DMS153 (cell line): ENCODE measurements at regions not wholly inside any gene's neighbourhood (a gene's known extent, or its start where the extent isn't known, plus 50 kb on each side); places are given as distances from the start of the nearest gene placed in this dataset.
"Not testable (repeated sequence)": the region's sequence is repeated elsewhere in the genome, so short reads cannot be mapped to it uniquely, and the experiment has no call there.

ENCODE experiments used
- DNase-seq: peaks from one replicate; lab custom pipeline; 2025; lab: John Stamatoyannopoulos, UW

GRCh38 chr11:15841931-15842740 is 514.2 kb downstream of the SOX6 start:
- DNase-seq: peak; percentile 29

- peak; percentile 90 for DNase-seq
These were observed 513.0 kb downstream of the SOX6 start for GRCh38 chr11:15843309-15843872.

DNA sequence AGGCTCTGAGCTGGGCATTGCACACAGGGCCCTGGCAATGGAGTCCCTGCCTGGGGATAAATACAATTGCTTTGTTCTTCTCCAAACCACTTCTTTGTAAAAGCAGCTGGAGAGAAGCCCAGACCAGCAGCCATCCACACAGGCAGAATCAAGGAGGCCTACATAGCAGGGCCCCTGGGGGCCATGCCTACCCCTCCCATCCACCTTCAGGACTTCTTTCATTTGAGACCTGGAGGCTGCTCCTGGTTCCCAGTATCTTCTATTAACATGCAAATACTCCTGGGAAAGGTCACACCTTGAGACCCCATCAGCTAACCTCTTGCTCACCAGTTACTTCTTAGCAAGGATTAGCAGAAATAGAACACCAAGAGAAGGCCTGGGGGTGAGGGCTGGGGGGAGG is 511.1 kb downstream of the SOX6 start:
- peak; percentile 24 for DNase-seq

DNA sequence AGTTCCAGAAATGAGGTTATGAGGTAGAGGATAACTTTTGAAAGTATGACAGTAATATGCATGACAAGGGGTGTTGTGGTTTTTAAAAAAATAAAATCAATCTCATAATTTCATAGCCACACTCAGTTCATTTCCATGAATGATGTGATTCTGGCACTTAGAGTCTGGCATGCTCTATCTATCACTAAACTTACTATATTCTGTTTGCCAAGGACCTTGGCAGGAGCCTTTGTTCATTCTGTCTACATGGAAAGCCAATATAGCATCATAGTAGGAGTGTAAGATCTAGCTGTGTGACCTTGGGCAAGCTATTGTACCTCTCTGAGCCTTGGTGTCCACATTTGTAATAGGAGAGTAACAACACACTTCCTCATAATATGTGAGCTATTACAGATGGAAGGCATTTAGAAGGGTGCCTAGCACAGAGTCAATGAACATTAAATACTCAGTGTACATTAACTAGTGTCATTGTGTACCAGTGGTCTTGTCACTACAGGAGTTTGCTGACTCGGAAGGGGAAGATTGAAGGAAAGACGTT is 507.6 kb downstream of the SOX6 start:
- no peak for DNase-seq

- no peak for DNase-seq
These were observed 507.1 kb downstream of the SOX6 start for GRCh38 chr11:15849257-15849656.

DNA sequence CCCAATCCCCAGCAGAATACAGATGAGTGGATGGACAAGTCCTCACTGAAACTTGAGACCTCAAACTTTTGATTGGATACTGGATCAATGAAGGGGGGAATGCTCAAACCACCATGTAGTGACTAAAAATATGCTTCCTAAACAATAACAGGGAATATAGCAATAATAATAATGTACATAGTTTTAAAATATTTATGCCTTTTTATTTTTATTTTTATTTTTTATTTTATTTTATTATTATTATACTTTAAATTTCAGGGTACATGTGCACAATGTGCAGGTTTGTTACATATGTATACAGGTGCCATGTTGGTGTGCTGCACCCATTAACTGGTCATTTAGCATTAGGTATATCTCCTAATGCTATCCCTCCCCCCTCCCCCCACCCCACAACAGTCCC is 506.0 kb downstream of the SOX6 start:
- DNase-seq: not testable (repeated sequence)

- no peak for DNase-seq
These were observed 505.3 kb downstream of the SOX6 start for GRCh38 chr11:15851051-15851498.

DNA sequence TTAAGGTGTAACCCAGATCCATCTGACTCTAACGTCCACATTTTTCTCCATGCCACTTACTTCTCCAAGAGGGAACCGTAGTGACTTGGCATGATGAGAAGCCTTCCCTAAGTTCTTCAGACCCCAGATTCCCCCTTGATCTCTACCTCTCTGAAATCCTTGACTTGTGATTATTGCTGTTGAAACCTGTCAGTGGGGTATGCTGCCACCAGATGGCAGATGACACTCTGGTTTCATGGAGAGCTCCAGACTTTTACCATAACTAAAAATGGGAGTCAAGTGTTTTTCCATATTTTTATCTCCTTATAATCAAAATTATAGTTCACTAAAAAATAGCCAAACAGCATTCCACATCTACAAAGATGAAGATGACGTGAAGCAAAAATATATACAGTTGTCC is 504.2 kb downstream of the SOX6 start:
- no peak for DNase-seq

DNA sequence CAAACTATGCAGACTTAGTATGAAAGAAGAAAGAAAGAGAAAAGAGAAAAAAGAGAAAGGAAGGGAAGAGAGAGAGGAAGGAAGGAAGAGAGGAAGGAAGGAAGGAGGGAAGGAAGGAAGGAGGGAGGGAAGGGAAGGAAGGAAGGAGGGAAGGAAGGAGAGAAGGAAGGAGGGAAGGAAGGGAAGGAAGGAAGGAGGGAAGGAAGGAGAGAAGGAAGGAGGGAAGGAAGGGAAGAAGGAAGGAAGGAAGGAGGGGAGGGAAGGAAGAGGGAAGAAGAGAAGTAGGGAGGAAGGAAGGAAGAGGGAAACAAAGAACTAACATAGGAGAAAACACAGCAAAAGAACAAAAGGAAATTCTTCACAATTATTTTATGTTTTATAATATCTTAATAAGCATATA is 502.1 kb downstream of the SOX6 start:
- DNase-seq: no peak

- DNase-seq: no peak
These were observed 497.5 kb downstream of the SOX6 start for GRCh38 chr11:15858881-15859280.

GRCh38 chr11:15859411-15859810 is 496.9 kb downstream of the SOX6 start:
- DNase-seq: no peak

DNA sequence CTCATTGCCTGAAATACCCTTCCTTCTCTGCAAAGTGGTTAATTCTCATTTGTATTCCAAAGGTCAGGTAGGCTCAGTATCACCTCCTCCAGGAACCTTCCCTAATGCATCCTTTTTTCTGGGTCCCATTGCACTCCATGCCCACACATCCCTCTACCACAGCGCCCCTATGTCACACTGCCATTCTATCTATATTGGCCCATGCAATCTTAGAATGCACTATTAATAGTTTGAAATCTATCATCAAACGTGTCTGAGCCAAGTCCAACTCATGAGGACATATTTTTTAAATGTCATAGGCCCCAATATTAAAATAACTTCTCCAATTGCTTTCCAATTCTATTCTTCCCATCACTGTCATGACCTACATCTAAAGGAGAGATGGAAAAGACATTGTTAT is 495.1 kb downstream of the SOX6 start:
- DNase-seq: no peak

GRCh38 chr11:15863411-15863810 is 492.9 kb downstream of the SOX6 start:
- DNase-seq: peak; percentile 37

DNA sequence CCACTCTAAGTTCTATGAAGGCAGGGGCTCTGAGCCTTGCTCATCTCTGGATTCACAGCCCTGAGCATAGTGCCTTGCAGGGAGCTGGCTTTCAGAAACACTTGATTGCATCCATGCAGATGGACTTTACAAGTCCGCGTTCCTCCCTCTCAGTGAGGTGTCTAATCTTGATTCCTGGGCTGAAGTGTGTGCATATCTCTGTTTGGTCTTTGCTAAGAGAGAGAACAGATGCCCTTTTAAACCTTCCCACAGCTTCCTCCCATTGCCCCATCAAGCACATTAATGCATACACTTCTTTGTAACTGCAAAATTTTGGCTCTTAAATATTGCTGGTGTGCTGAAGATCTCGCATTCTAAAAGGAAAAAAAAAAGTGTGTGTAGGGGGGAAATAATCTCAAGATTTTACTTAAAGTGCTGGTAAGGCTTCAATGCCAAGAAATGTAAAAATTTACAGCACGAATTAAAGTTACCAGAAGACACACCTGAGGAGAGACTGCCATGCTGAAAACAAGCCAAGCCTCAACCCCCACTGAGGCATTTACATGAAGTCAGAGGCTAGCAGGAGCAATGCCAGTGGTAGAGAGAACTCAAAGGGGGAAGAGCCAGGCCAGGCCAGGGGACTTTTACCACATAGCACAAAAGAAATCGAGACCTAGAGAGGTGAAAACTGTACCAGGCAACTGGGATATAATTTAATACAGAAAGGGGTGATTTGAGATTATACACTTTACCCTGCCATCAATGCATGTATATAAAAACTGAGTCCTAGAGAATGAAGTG is 492.1 kb downstream of the SOX6 start:
- DNase-seq: no peak

DNA sequence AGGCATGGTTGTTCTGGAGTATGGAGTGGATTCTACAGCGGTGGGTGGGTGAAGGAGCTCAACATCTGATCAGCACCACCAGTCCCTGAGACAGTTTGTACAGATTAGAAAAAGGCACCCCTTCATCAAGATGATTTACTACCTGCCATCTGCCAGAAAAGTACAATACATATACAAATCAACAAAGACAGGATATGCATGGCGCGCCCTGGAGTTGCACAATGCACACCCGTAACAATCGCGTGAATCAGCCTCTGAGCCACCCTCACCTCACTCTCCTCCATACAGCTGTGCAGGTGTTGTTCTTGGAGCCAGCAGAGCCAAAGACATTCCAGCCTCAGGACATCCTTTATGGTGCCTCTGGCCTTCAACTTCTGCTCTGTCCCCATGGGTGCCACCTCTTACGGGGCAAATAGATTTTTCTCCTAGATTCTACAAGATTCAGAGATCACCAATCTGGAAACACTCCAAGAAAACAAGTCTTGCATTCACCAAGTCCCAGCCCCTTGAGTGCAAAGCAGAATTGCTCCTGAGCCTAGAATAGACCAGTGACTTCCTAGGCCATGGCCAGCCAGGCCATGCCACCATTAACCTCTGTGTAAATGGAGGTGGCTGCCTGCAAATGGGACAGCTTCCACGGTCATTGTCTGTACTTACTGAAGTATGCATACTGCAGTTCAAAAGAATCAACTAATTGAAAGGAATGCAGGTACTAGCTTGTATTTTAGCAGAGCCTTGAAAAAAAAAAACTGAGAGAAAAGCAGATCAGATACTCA is 490.9 kb downstream of the SOX6 start:
- DNase-seq: no peak

DNA sequence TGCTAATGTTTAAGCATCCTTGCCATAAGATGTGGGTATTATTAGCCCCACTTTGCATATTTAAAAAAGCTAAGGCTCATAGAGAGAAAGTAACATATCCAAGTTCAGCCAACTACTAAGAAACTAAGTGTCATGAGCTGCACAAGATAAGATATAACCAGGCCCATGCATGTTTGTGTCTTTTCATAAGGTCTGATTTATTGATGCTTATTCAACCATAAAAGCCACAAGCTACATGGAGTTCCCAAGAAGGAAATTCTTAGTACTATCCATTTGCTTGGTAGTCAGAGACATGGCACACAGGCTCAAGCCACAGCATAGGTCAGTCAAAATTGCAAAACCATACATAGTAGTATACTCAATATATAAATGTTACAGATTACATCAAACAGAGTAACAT is 488.5 kb downstream of the SOX6 start:
- no peak for DNase-seq

- no peak for DNase-seq
These were observed 485.4 kb downstream of the SOX6 start for GRCh38 chr11:15870911-15871310.

DNA sequence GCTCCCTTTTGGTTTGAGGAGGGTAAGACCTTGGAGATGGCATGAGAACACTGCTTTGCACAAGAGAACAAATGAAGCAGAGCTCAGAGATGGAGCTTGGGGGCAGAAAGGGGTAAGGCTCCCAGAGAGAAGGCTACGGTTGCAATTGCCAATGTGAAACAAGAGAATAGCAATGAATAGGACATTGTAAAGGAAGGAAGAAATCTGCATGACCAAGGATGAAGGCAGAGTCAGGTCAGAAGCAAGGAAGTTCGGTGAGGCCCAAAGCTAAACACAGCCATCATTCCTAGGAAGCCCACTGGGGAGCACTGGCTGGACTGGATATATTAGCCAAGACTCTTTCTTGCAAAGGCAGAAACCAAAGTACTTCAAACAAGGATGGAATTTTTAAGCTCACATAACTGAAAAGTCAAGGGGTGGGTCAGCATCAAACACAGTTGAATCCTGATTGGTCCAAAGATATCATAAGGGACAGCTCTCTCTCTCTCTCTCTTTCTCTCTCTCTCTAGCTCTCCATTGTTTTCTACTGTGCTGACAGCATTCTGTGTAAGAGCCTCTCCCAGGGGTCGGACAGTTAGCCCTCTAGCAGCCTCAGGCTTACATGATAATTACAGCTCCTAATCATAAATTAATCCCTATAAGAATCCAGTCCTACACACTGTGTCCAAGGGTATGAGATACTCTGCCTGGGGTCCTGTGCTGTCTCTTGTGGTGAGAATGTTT is 484.3 kb downstream of the SOX6 start:
- no peak for DNase-seq

- DNase-seq: no peak
These were observed 482.8 kb downstream of the SOX6 start for GRCh38 chr11:15873501-15873900.

- DNase-seq: no peak
These were observed 481.6 kb downstream of the SOX6 start for GRCh38 chr11:15874704-15875103.

DNA sequence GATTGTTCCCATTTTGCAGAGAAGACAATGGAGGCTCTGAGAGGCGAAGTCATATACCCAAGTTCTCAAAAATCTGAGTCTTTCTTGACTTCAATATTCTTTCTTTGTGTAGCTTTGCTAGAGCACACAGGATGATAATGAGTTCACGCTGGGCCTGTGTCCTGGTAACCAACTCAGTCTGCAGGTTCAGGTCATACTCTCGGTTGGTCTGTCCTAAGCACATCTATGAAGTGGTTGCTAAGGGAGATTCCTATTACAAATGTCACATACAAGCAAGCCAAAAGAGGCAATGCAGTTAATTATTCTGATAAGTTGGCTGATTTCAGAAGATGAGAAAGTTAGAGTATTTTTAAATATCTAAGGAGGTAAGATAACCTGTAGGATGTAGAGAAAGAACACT is 481.0 kb downstream of the SOX6 start:
- no peak for DNase-seq
